IPS DF 6.9 (cell line): ENCODE measurements at regions not wholly inside any gene's neighbourhood (a gene's known extent, or its start where the extent isn't known, plus 50 kb on each side); places are given as distances from the start of the nearest gene placed in this dataset.

Experiments
- DNase-seq: peaks from one replicate; pipeline ENCODE4 v3.0.0-alpha.2; 2013; ENCODE audit warnings: low read depth, low spot score
- H3K27ac ChIP-seq: one replicate; pipeline ENCODE4 v1.5.1; 2013; ENCODE audit warnings: low read length, control low read depth
- H3K27me3 ChIP-seq: 2 replicates; pipeline ENCODE4 v1.6.1; 2013; ENCODE audit warnings: mild to moderate bottlenecking, low read length; ENCODE audit not compliant: control insufficient read depth, insufficient read depth
- H3K36me3 ChIP-seq: 2 replicates; pipeline ENCODE4 v1.6.1; 2013; ENCODE audit warnings: low read length; ENCODE audit not compliant: control insufficient read depth, insufficient read depth
- H3K4me1 ChIP-seq: 2 replicates; pipeline ENCODE4 v1.6.1; 2013; ENCODE audit warnings: low read length; ENCODE audit not compliant: control insufficient read depth, insufficient read depth
- H3K4me3 ChIP-seq: 2 replicates; pipeline ENCODE4 v1.5.1; 2013; ENCODE audit warnings: mild to moderate bottlenecking, low read length
- H3K9me3 ChIP-seq: 2 replicates; pipeline ENCODE4 v1.6.1; 2013; ENCODE audit warnings: low read length, inconsistent platforms; ENCODE audit not compliant: control insufficient read depth, insufficient read depth
- WGBS: extraction: QIAGEN DNeasy Blood & Tissue Kit; methylation state at CpG from one replicate; pipeline ENCODE4 v1.1.7; 2013; ENCODE audit warnings: mixed read lengths, missing lambda C conversion rate; ENCODE audit not compliant: insufficient read length, insufficient coverage; 5-methylcytosine and 5-hydroxymethylcytosine counted together

GRCh38 chr9:777978-778377 lies 63.5 kb upstream of the DMRT1 start:
- Histone ChIP-seq H3K36me3 (no peaks in the 10 kb centered on the region), H3K27ac (no peak overlapping the region), H3K4me3 (no peak overlapping the region), H3K27me3 (no peaks in the 10 kb centered on the region), H3K9me3 (no peaks in the 10 kb centered on the region; the same call in 1 of the 2 replicates), H3K4me1 (no peaks in the 10 kb centered on the region)
- DNase-seq = no peak

- Histone ChIP-seq H3K27me3 (no peaks in the 10 kb centered on the region), H3K4me1 (no peaks in the 10 kb centered on the region), H3K4me3 (no peak overlapping the region), H3K27ac (no peak overlapping the region), H3K9me3 (no peaks in the 10 kb centered on the region), H3K36me3 (no peaks in the 10 kb centered on the region)
- no CpG with 5 or more reads among the region's 1 CpG for WGBS
- no peak for DNase-seq
Observed at GRCh38 chr9:784202-784601, 57.3 kb upstream of the DMRT1 start.

GRCh38 chr9:784916-785315 lies 56.6 kb upstream of the DMRT1 start:
- H3K9me3 ChIP-seq = no peaks in the 10 kb centered on the region
- no peaks in the 10 kb centered on the region for H3K27me3 ChIP-seq
- no peak overlapping the region for H3K4me3 ChIP-seq
- H3K4me1 ChIP-seq = no peaks in the 10 kb centered on the region
- no peaks in the 10 kb centered on the region for H3K36me3 ChIP-seq
- no peak overlapping the region for H3K27ac ChIP-seq
- WGBS = no CpG with 5 or more reads among the region's 2 CpGs
- no peak for DNase-seq

- Histone ChIP-seq H3K36me3 (no peaks in the 10 kb centered on the region), H3K4me1 (no peaks in the 10 kb centered on the region), H3K9me3 (no peaks in the 10 kb centered on the region), H3K27ac (no peak overlapping the region), H3K27me3 (no peaks in the 10 kb centered on the region), H3K4me3 (no peak overlapping the region)
- no CpG with 5 or more reads among the region's 5 CpGs for WGBS
- no peak for DNase-seq
Observed at GRCh38 chr9:785997-786396, 55.5 kb upstream of the DMRT1 start.

GRCh38 chr9:786405-786804 lies 55.1 kb upstream of the DMRT1 start:
- Histone ChIP-seq H3K27ac (no peak overlapping the region), H3K4me3 (no peak overlapping the region), H3K36me3 (no peaks in the 10 kb centered on the region), H3K27me3 (no peaks in the 10 kb centered on the region), H3K4me1 (no peaks in the 10 kb centered on the region), H3K9me3 (no peaks in the 10 kb centered on the region)
- no peak for DNase-seq
- WGBS = no CpG with 5 or more reads among the region's 6 CpGs

GRCh38 chr9:788777-789176 lies 52.7 kb upstream of the DMRT1 start:
- no peaks in the 10 kb centered on the region for H3K4me1 ChIP-seq
- H3K9me3 ChIP-seq = no peaks in the 10 kb centered on the region
- no peak for DNase-seq
- no peak overlapping the region for H3K27ac ChIP-seq
- H3K4me3 ChIP-seq = no peak overlapping the region
- no CpG with 5 or more reads among the region's 6 CpGs for WGBS
- no peaks in the 10 kb centered on the region for H3K27me3 ChIP-seq
- H3K36me3 ChIP-seq = no peaks in the 10 kb centered on the region
